Stomach (tissue), 4 donors: ENCODE measurements at regions not wholly inside any gene's neighbourhood (a gene's known extent, or its start where the extent isn't known, plus 50 kb on each side); places are given as distances from the start of the nearest gene placed in this dataset.

Experiments used
- EP300 ChIP-seq: sonication (generic); formaldehyde crosslinking; IDR thresholded peaks from one replicate; pipeline ENCODE4 v1.6.1; 2017; ENCODE audit warnings: antibody characterized with exemption
- POLR2AphosphoS5 ChIP-seq, 3 donors: sonication (generic); formaldehyde crosslinking; IDR thresholded peaks; one replicate each; pipeline ENCODE4 v1.6.1; 2016; ENCODE audit warnings: antibody characterized with exemption in 3 of 3
- TF ChIP-seq, protein P1 (sequence below), 7 experiments: fragments of 450-650 bp in 4 of 7; fragments of 200-600 bp in 3 of 7; sonication (generic) in 3 of 7; IDR thresholded peaks; one replicate each; pipeline ENCODE4 v1.5.1; 2016 to 2019; ENCODE audit warnings: antibody characterized with exemption in 7 of 7, control low read depth in 2 of 7, mild to moderate bottlenecking in 1 of 7

- TF ChIP-seq POLR2AphosphoS5 (IDR thresholded peaks at IDR 0.05) (no peak), EP300 (no peak)
- TF ChIP-seq, protein P1, sequence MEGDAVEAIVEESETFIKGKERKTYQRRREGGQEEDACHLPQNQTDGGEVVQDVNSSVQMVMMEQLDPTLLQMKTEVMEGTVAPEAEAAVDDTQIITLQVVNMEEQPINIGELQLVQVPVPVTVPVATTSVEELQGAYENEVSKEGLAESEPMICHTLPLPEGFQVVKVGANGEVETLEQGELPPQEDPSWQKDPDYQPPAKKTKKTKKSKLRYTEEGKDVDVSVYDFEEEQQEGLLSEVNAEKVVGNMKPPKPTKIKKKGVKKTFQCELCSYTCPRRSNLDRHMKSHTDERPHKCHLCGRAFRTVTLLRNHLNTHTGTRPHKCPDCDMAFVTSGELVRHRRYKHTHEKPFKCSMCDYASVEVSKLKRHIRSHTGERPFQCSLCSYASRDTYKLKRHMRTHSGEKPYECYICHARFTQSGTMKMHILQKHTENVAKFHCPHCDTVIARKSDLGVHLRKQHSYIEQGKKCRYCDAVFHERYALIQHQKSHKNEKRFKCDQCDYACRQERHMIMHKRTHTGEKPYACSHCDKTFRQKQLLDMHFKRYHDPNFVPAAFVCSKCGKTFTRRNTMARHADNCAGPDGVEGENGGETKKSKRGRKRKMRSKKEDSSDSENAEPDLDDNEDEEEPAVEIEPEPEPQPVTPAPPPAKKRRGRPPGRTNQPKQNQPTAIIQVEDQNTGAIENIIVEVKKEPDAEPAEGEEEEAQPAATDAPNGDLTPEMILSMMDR (IDR thresholded peaks at IDR 0.05) = no peak
These were observed 478.5 kb downstream of the QKI start for GRCh38 chr6:163892824-163893561.
